Muscle of leg (tissue), 3 donors: ENCODE measurements at regions not wholly inside any gene's neighbourhood (a gene's known extent, or its start where the extent isn't known, plus 50 kb on each side); places are given as distances from the start of the nearest gene placed in this dataset.
"Not testable (repeated sequence)": the region's sequence is repeated elsewhere in the genome, so short reads cannot be mapped to it uniquely, and the experiment has no call there.

Source experiments
- DNase-seq: peaks from one replicate; pipeline ENCODE4 v3.0.0; 2013
- H3K27ac ChIP-seq: one replicate; pipeline ENCODE4 v1.5.1; 2013; ENCODE audit warnings: mild to moderate bottlenecking, low read length, control low read depth
- H3K27me3 ChIP-seq: one replicate; pipeline ENCODE4 v1.6.1; 2013; ENCODE audit warnings: low read length; ENCODE audit not compliant: control insufficient read depth, insufficient read depth
- H3K36me3 ChIP-seq: one replicate; pipeline ENCODE4 v1.6.1; 2013; ENCODE audit warnings: low read length; ENCODE audit not compliant: control insufficient read depth, insufficient read depth
- H3K4me1 ChIP-seq: one replicate; pipeline ENCODE4 v1.6.1; 2013; ENCODE audit warnings: low read length; ENCODE audit not compliant: control insufficient read depth, insufficient read depth
- H3K4me3 ChIP-seq: one replicate; pipeline ENCODE4 v1.5.1; 2013; ENCODE audit warnings: low read length, control low read depth
- H3K9me3 ChIP-seq: replicated peaks from 2 replicates; pipeline ENCODE4 v1.6.1; 2013; ENCODE audit warnings: low read depth, low read length; ENCODE audit not compliant: control insufficient read depth
- WGBS: methylation state at CpG from one replicate; pipeline ENCODE4 v1.1.5; 2013; ENCODE audit warnings: missing lambda C conversion rate; ENCODE audit not compliant: insufficient coverage; 5-methylcytosine and 5-hydroxymethylcytosine counted together

DNA sequence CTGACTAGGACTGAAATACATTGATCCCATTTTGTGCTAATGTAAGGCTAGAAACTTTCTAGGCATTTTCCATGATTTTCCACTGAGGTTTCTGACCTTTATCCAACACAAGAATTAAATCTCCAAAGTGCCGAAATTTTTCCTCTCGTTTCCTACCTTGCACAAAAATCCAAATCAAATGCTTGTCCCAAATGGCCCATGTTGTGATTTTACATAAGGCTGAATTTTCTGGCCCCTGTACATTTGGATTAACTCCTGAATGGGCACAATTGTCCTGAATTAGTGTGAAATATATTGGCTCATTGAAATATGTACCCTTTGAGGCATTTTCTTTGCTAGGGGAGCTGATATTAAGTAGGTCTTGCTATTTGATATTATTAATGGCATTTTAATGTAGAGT, 105.6 kb upstream of the CBLB start:
- no CpG with 5 or more reads among the region's 2 CpGs for WGBS
- Histone ChIP-seq H3K36me3 (no peaks in the 10 kb centered on the region), H3K9me3 (peaks cover 11% of the 10 kb centered on the region), H3K4me1 (no peaks in the 10 kb centered on the region), H3K27ac (no peak overlapping the region), H3K4me3 (no peak overlapping the region), H3K27me3 (no peaks in the 10 kb centered on the region)
- DNase-seq = peak; percentile 68

DNA sequence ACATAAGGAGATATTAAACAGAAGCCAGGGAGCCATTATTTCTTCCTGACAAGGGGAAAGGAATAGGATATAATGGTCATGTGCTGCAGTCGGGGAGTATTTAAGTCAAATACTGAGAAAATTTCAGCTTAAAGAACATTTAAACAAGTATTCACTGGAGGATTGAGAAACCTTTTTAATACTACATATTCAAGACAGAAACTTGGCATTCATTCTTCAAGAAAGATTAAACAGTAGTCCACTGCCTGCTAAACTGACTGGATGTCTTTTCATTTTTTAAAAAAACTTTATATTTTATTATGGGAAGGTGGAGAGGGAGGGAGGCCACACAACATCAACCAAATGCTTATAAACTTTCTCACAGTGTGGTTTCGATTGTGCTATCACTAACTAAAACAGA, 107.4 kb upstream of the CBLB start:
- no peak for DNase-seq
- H3K27ac ChIP-seq = no peak overlapping the region
- peaks cover 8% of the 10 kb centered on the region for H3K9me3 ChIP-seq
- no CpG with 5 or more reads among the region's 2 CpGs for WGBS
- no peaks in the 10 kb centered on the region for H3K36me3 ChIP-seq
- no peaks in the 10 kb centered on the region for H3K27me3 ChIP-seq
- no peak overlapping the region for H3K4me3 ChIP-seq
- no peaks in the 10 kb centered on the region for H3K4me1 ChIP-seq

DNA sequence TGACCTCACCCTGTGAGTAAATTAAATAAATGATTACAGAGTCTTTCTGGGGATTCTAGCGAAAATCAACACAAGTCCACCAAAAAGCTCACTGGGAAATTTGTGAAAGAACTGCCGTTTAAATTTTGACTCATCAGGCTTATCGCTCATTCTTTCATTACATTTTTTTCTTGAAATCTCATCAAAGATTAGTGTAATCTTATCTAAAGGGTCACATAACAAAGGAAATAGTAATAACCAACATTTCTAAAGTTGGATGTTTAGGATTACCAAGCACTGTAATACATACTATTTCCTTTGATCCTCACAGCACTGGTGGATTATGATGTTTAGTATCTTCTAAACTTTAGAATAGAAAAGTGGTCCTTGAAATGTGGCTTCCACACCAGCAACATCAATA, 111.1 kb upstream of the CBLB start:
- H3K36me3 ChIP-seq = no peaks in the 10 kb centered on the region
- no peak overlapping the region for H3K27ac ChIP-seq
- 83% methylated on average over 1 of the region's 3 CpGs for WGBS
- no peak overlapping the region for H3K4me3 ChIP-seq
- no peak for DNase-seq
- H3K9me3 ChIP-seq = no peaks in the 10 kb centered on the region
- no peaks in the 10 kb centered on the region for H3K27me3 ChIP-seq
- H3K4me1 ChIP-seq = no peaks in the 10 kb centered on the region

DNA sequence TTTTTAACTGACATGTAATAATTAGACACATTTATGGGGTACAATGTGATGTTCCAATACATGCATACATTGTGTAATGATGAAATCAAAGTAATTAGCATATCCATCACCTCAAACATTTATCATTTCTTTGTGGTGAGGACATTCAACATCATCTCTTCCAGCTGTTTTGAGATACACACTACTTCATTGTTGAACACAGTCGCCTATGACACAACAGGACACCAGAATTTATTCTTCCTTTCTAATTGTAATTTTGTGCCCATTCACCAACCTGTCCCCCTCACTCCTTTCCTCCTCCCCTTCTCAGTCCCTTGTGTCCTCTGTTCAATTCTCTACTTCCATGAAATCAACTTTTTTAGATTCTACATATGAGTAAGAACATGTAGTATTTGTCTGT, 113.4 kb upstream of the CBLB start:
- no peaks in the 10 kb centered on the region for H3K9me3 ChIP-seq
- no peak overlapping the region for H3K27ac ChIP-seq
- 100% methylated on average over 1 of the region's 1 CpG for WGBS
- no peaks in the 10 kb centered on the region for H3K27me3 ChIP-seq
- no peak overlapping the region for H3K4me3 ChIP-seq
- H3K4me1 ChIP-seq = no peaks in the 10 kb centered on the region
- no peak for DNase-seq
- no peaks in the 10 kb centered on the region for H3K36me3 ChIP-seq

DNA sequence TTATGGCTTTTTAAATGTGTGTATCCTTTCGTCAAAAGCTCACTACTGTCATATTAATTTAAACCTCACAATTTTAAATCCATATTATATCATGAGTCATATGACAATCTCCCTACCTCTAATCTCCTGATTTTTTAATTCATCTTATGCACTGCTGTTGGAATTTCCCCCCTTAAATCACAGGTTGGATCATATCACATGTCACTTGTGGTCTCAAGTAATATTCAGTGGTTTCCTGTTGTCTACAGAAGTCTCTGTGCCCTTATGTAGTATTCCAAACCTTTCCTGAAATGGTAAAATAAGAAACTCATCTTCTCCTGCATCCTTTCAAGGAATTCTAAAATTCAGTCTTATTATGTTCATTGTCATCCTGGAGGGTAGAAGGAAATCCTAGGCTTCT, 116.0 kb upstream of the CBLB start:
- Histone ChIP-seq H3K4me3 (no peak overlapping the region), H3K9me3 (no peaks in the 10 kb centered on the region), H3K27ac (no peak overlapping the region), H3K36me3 (no peaks in the 10 kb centered on the region), H3K27me3 (no peaks in the 10 kb centered on the region), H3K4me1 (no peaks in the 10 kb centered on the region)
- no peak for DNase-seq
- WGBS = no CpG with 5 or more reads among the region's 1 CpG

DNA sequence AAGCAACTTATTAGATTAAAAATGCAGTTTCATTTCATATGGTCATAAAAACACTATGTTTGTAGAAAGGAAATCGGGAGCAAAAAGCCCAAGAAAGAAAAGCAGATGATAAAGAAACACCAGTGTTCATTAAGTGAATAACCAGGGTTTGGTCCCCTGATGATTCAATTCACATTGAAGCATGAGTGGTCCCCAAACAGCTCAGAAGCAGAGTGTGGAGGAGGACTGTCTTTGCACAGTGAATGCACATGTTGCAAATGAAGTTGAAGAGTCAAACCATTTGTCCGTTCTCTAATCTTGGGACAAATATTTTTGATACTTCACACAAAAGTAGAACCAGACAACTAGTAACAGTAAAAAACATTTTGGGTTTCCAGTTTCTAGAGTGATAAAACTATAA, 117.5 kb upstream of the CBLB start:
- no CpG with 5 or more reads among the region's 2 CpGs for WGBS
- DNase-seq, H3K4me1 ChIP-seq, H3K27ac ChIP-seq, H3K27me3 ChIP-seq, H3K36me3 ChIP-seq, H3K9me3 ChIP-seq, H3K4me3 ChIP-seq: not testable (repeated sequence)

DNA sequence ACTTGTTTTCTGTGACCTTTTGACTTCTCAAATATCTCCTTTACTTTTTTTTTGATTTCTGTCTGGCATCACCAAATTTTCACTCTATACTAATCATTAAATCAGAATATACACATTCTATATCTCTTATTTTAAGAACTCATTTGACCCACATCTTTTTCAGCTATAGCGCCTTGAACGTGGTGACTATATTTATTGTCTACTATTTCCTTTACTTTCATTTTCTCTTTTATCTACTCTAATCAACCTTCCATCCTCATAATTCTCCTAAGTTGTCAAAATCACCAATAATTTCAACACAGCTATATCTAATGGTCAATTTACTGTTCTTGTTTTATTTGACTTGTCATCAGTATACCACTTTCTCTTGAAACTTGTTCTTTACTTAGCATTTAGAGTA, 119.0 kb upstream of the CBLB start:
- Histone ChIP-seq H3K27me3 (no peaks in the 10 kb centered on the region), H3K4me1 (no peaks in the 10 kb centered on the region), H3K9me3 (no peaks in the 10 kb centered on the region), H3K4me3 (no peak overlapping the region), H3K36me3 (no peaks in the 10 kb centered on the region), H3K27ac (no peak overlapping the region)
- DNase-seq = no peak
- WGBS = 100% methylated on average over 2 of the region's 2 CpGs

DNA sequence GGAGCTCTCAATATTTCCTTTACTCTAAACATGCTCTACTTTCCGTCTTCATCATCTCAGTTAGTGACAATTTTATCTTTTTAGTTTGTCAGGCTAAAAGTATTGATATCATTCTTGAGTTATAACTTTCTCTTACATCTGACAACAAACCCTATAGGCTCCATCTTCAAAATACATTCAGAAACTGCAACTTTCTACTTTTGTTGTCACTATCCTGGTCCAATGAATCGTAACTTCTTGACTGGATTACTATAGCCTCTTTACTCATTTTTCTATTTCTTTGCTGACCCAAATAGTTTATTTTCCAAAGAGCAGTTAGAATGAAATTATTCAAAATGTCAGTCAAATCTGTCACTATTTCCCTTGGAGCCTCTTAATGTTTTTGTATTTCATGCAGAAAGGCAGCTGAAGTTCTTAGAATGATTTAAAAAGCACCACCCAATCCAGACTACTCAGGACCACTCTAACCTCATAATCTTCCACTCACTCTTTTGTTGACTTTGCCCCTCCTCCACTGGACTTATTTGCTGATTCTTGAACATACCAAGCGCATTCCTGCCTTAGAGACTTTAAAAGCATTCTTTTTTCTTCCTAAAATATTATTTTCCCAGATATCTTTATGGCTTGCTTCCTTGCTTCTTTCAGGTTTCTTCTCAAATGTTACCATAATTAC, 119.9 kb upstream of the CBLB start:
- no peaks in the 10 kb centered on the region for H3K9me3 ChIP-seq
- H3K4me3 ChIP-seq = no peak overlapping the region
- WGBS = no CpG with 5 or more reads among the region's 3 CpGs
- H3K36me3 ChIP-seq = no peaks in the 10 kb centered on the region
- no peaks in the 10 kb centered on the region for H3K27me3 ChIP-seq
- no peak for DNase-seq
- no peaks in the 10 kb centered on the region for H3K4me1 ChIP-seq
- H3K27ac ChIP-seq = no peak overlapping the region

DNA sequence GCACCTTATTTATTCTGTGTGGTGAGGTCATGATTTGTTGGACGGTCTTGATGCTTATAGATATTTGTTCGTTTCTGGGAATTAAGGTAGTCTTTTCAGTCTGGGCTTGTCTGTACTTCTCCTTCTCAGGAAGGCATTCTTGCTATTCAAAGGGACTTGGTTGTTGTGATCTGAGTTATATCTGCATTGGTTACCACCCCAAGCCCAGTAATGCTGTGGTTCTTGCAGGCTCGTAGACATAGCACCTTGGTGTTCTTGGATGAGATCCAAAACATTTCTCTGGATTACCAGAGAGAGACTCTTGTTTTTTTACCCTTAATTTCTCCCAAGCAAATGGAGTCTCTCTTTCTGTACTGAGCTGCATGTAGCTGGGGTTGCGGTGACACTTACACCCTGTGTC, 128.0 kb upstream of the CBLB start:
- Histone ChIP-seq H3K27ac (no peak overlapping the region), H3K4me3 (no peak overlapping the region), H3K9me3 (peaks cover 3% of the 10 kb centered on the region), H3K36me3 (no peaks in the 10 kb centered on the region), H3K27me3 (no peaks in the 10 kb centered on the region), H3K4me1 (no peaks in the 10 kb centered on the region)
- WGBS = no CpG with 5 or more reads among the region's 4 CpGs
- no peak for DNase-seq

DNA sequence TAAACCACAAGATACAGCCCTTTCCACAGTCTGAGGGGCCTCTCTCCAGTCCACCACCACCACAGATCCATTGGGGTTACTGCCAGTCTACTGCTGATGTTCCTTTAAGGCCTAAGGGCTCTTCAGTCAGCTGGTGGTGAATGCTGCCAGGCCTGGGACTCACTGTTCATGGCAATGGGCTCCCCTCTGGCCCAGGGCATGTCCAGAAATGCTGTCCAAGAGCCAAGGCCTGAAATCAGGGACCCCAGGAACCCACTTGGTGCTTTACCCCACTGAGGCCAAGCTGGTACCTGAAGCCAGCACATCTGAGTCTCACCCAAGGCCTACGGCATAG, 128.6 kb upstream of the CBLB start:
- no peaks in the 10 kb centered on the region for H3K36me3 ChIP-seq
- peaks cover 3% of the 10 kb centered on the region for H3K9me3 ChIP-seq
- no peak overlapping the region for H3K27ac ChIP-seq
- no CpG with 5 or more reads among the region's 1 CpG for WGBS
- no peak for DNase-seq
- H3K4me3 ChIP-seq = no peak overlapping the region
- no peaks in the 10 kb centered on the region for H3K4me1 ChIP-seq
- no peaks in the 10 kb centered on the region for H3K27me3 ChIP-seq

DNA sequence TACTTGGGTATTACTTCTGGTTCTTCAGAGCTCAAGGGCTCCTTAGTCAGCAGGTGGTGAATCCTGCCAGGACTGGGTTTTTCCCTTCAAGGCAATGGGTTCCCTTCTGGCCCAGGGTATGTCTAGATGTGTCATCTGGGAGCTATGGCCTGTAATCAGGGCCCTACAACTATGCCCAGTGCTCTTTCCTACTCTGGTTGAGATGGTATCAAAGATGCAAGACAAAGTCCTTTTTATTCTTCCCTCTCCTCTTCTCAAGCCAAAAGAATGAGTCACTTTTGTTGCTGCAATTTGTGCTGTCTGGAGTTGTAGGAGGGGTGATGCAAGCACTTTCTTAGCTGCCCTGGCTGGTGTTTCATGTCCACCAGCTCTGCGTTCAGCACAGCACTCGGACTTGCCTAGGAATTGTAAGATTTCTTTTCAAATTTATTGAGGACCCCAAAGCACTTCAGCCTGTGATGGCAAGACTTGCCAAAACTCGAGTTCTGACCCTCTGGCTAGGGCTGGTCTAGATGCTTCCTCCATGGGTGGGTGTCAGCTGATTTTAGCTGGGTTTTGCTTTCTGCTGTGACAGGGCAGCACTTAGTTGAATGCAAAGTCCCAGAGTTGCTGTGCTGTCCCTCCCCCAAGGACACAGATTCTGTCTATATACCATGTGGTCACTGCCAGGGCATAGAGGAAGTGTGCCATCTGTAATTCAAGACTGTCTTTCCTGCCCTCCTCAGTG, 129.2 kb upstream of the CBLB start:
- Histone ChIP-seq H3K27ac (no peak overlapping the region), H3K4me3 (no peak overlapping the region), H3K27me3 (no peaks in the 10 kb centered on the region), H3K9me3 (peaks cover 3% of the 10 kb centered on the region), H3K4me1 (no peaks in the 10 kb centered on the region), H3K36me3 (no peaks in the 10 kb centered on the region)
- WGBS = 60% methylated on average over 1 of the region's 3 CpGs
- DNase-seq = no peak
